ENCODE measurements at regions not wholly inside any gene's neighbourhood (a gene's known extent, or its start where the extent isn't known, plus 50 kb on each side); places are given as distances from the start of the nearest gene placed in this dataset.
A peak's percentile ranks its signal among the peaks of the same experiment; 100 is the strongest.

GRCh38 chr18:73670039-73670438 is 477.6 kb downstream of the FBXO15 start:
- H4K20me1 ChIP-seq (ENCODE audit: insufficient read depth, low read length), result no peaks in the 10 kb centered on the region
- H3K4me2 ChIP-seq (ENCODE audit: low read length), result peak overlapping the region; percentile 20; the same call in 1 of the 2 replicates
- no peak overlapping the region for H3K27ac ChIP-seq (ENCODE audit: low read length)
- no peak overlapping the region for H3K4me3 ChIP-seq (ENCODE audit: low read length)
- H3K36me3 ChIP-seq (replicated peaks; ENCODE audit: low read depth, low read length), result no peaks in the 10 kb centered on the region
- no peaks in the 10 kb centered on the region for H3K79me2 ChIP-seq (ENCODE audit: low read length)
- H2AFZ ChIP-seq (ENCODE audit: low read depth, low read length), result no peak overlapping the region
- TF ChIP-seq CTCF (IDR thresholded peaks at IDR 0.05; ENCODE audit: low read depth, low read length) (no peak), EZH2phosphoT487 (IDR thresholded peaks at IDR 0.05; ENCODE audit: low read depth) (no peak)
- H3K27me3 ChIP-seq (ENCODE audit: low read depth, low read length), result peaks cover 5% of the 10 kb centered on the region; the same call in 1 of the 2 replicates
- H3K4me1 ChIP-seq (ENCODE audit: low read length), result peaks cover 9% of the 10 kb centered on the region
- H3K9me3 ChIP-seq (ENCODE audit: insufficient read depth, low read length), result no peaks in the 10 kb centered on the region
- no peak overlapping the region for H3K9ac ChIP-seq (ENCODE audit: low read length)

GRCh38 chr18:73669297-73669696 is 478.3 kb downstream of the FBXO15 start:
- H3K27ac ChIP-seq (ENCODE audit: low read length), result no peak overlapping the region
- no peaks in the 10 kb centered on the region for H4K20me1 ChIP-seq (ENCODE audit: insufficient read depth, low read length)
- no peak overlapping the region for H2AFZ ChIP-seq (ENCODE audit: low read depth, low read length)
- H3K36me3 ChIP-seq (replicated peaks; ENCODE audit: low read depth, low read length), result no peaks in the 10 kb centered on the region
- peaks cover 9% of the 10 kb centered on the region for H3K4me1 ChIP-seq (ENCODE audit: low read length)
- H3K9me3 ChIP-seq (ENCODE audit: insufficient read depth, low read length), result no peaks in the 10 kb centered on the region
- peaks cover 5% of the 10 kb centered on the region; the same call in 1 of the 2 replicates for H3K27me3 ChIP-seq (ENCODE audit: low read depth, low read length)
- H3K79me2 ChIP-seq (ENCODE audit: low read length), result no peaks in the 10 kb centered on the region
- no peak overlapping the region for H3K9ac ChIP-seq (ENCODE audit: low read length)
- no peak overlapping the region for H3K4me2 ChIP-seq (ENCODE audit: low read length)
- TF ChIP-seq EZH2phosphoT487 (IDR thresholded peaks at IDR 0.05; ENCODE audit: low read depth), result no peak
- no peak for TF ChIP-seq CTCF (IDR thresholded peaks at IDR 0.05; ENCODE audit: low read depth, low read length)
- H3K4me3 ChIP-seq (ENCODE audit: low read length), result no peak overlapping the region

- Histone ChIP-seq H3K27ac (ENCODE audit: low read length) (no peak overlapping the region), H3K4me1 (ENCODE audit: low read length) (peaks cover 9% of the 10 kb centered on the region), H3K36me3 (replicated peaks; ENCODE audit: low read depth, low read length) (no peaks in the 10 kb centered on the region), H3K27me3 (ENCODE audit: low read depth, low read length) (no peaks in the 10 kb centered on the region), H3K4me2 (ENCODE audit: low read length) (no peak overlapping the region), H3K9me3 (ENCODE audit: insufficient read depth, low read length) (no peaks in the 10 kb centered on the region), H4K20me1 (ENCODE audit: insufficient read depth, low read length) (no peaks in the 10 kb centered on the region), H3K79me2 (ENCODE audit: low read length) (no peaks in the 10 kb centered on the region), H2AFZ (ENCODE audit: low read depth, low read length) (no peak overlapping the region), H3K4me3 (ENCODE audit: low read length) (no peak overlapping the region), H3K9ac (ENCODE audit: low read length) (no peak overlapping the region)
- no peak for TF ChIP-seq CTCF (IDR thresholded peaks at IDR 0.05; ENCODE audit: low read depth, low read length)
- TF ChIP-seq EZH2phosphoT487 (IDR thresholded peaks at IDR 0.05; ENCODE audit: low read depth), result no peak
These were observed 479.6 kb downstream of the FBXO15 start for GRCh38 chr18:73668051-73668450.

- H3K36me3 ChIP-seq (replicated peaks; ENCODE audit: low read depth, low read length), result no peaks in the 10 kb centered on the region
- H3K4me1 ChIP-seq (ENCODE audit: low read length), result peaks cover 9% of the 10 kb centered on the region
- H3K4me3 ChIP-seq (ENCODE audit: low read length), result no peak overlapping the region
- no peak overlapping the region for H3K4me2 ChIP-seq (ENCODE audit: low read length)
- H4K20me1 ChIP-seq (ENCODE audit: insufficient read depth, low read length), result no peaks in the 10 kb centered on the region
- H3K27ac ChIP-seq (ENCODE audit: low read length), result no peak overlapping the region
- no peaks in the 10 kb centered on the region for H3K9me3 ChIP-seq (ENCODE audit: insufficient read depth, low read length)
- no peak for TF ChIP-seq EZH2phosphoT487 (IDR thresholded peaks at IDR 0.05; ENCODE audit: low read depth)
- TF ChIP-seq CTCF (IDR thresholded peaks at IDR 0.05; ENCODE audit: low read depth, low read length), result no peak
- no peaks in the 10 kb centered on the region for H3K79me2 ChIP-seq (ENCODE audit: low read length)
- H2AFZ ChIP-seq (ENCODE audit: low read depth, low read length), result no peak overlapping the region
- no peak overlapping the region for H3K9ac ChIP-seq (ENCODE audit: low read length)
- H3K27me3 ChIP-seq (ENCODE audit: low read depth, low read length), result no peaks in the 10 kb centered on the region
These were observed 480.9 kb downstream of the FBXO15 start for GRCh38 chr18:73666772-73667171.

All from OCI-LY3 (cell line).